Tibial nerve (tissue), 4 donors: ENCODE measurements at regions not wholly inside any gene's neighbourhood (a gene's known extent, or its start where the extent isn't known, plus 50 kb on each side); places are given as distances from the start of the nearest gene placed in this dataset.

Source experiments
- DNase-seq, 2 donors: peaks; one replicate each; pipeline ENCODE4 v3.0.0-alpha.2; 2019; ENCODE audit warnings: low spot score in 2 of 2
- H3K27ac ChIP-seq, 4 donors: fragments of 200-600 bp; sonication (generic) in 3 of 4; one replicate each; pipeline ENCODE4 v1.5.1; 2017 to 2019; ENCODE audit warnings: mild to moderate bottlenecking in 1 of 4
- H3K27me3 ChIP-seq, 2 donors: fragments of 200-600 bp; sonication (generic) in 1 of 2; one replicate each; pipeline versions ENCODE4 v1.5.1 to v1.6.0; 2017 to 2019
- H3K36me3 ChIP-seq, 3 donors: fragments of 200-600 bp; sonication (generic); one replicate each; pipeline ENCODE4 v1.5.1; 2018 to 2019
- H3K4me1 ChIP-seq, 4 donors: fragments of 200-600 bp; sonication (generic) in 3 of 4; one replicate each; pipeline ENCODE4 v1.5.1; 2017 to 2019
- H3K4me3 ChIP-seq, 4 donors: fragments of 200-600 bp; sonication (generic) in 3 of 4; one replicate each; pipeline ENCODE4 v1.5.1; 2017 to 2019; ENCODE audit warnings: mild to moderate bottlenecking in 1 of 4, moderate library complexity in 1 of 4
- H3K9me3 ChIP-seq, 4 donors: fragments of 200-600 bp; sonication (generic) in 3 of 4; one replicate each; pipeline ENCODE4 v1.5.1; 2017 to 2019
- EP300 ChIP-seq, 2 donors: sonication (generic); formaldehyde crosslinking; IDR thresholded peaks; one replicate each; pipeline ENCODE4 v1.6.1; 2017; ENCODE audit warnings: antibody characterized with exemption in 2 of 2, mild to moderate bottlenecking in 1 of 2
- POLR2A ChIP-seq, 2 donors: fragments of 450-650 bp; IDR thresholded peaks; one replicate each; pipeline ENCODE4 v1.6.1; 2017; ENCODE audit warnings: antibody characterized with exemption in 2 of 2, mild to moderate bottlenecking in 2 of 2, moderate library complexity in 2 of 2
- WGBS, 2 donors: methylation state at CpG; one replicate each; pipeline ENCODE4 v1.1.5; 2018; 5-methylcytosine and 5-hydroxymethylcytosine counted together
- TF ChIP-seq, protein P1 (sequence below), 5 experiments: fragments of 200-600 bp in 3 of 5; fragments of 450-650 bp in 2 of 5; sonication (generic) in 3 of 5; IDR thresholded peaks; one replicate each; pipeline ENCODE4 v1.5.1; 2016 to 2019; ENCODE audit warnings: antibody characterized with exemption in 5 of 5, mild to moderate bottlenecking in 3 of 5, moderate library complexity in 2 of 5

DNA sequence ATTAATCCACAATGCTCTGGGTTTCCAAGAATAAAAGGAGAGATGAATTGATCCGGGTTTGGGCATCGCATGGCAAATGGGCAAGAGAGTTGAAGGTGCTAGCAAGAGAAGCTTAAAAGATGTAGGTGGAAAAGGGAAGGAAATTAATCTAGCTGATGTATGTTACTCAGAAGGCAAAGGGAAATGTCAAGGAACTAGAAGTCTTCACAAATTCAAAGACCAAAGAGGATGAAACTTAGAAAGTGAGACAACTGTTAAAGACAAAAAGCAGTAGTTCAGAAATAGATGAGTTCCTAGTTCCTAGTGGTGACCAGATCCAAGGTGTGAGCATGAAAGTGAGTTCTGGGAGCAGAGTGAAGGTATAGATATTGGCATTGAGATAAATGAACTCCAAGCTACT is 228.3 kb downstream of the SEC23A start:
- no peak for DNase-seq
- Histone ChIP-seq H3K9me3 (no peaks in the 10 kb centered on the region), H3K27me3 (no peaks in the 10 kb centered on the region), H3K4me1 (peaks cover 0 to 14% (median 0%) of the 10 kb centered on the region in 4 donors), H3K27ac (no peak overlapping the region), H3K36me3 (no peaks in the 10 kb centered on the region), H3K4me3 (no peak overlapping the region)
- TF ChIP-seq EP300 (IDR thresholded peaks at IDR 0.05): no peak
- TF ChIP-seq POLR2A (IDR thresholded peaks at IDR 0.05): no peak
- TF ChIP-seq, protein P1, sequence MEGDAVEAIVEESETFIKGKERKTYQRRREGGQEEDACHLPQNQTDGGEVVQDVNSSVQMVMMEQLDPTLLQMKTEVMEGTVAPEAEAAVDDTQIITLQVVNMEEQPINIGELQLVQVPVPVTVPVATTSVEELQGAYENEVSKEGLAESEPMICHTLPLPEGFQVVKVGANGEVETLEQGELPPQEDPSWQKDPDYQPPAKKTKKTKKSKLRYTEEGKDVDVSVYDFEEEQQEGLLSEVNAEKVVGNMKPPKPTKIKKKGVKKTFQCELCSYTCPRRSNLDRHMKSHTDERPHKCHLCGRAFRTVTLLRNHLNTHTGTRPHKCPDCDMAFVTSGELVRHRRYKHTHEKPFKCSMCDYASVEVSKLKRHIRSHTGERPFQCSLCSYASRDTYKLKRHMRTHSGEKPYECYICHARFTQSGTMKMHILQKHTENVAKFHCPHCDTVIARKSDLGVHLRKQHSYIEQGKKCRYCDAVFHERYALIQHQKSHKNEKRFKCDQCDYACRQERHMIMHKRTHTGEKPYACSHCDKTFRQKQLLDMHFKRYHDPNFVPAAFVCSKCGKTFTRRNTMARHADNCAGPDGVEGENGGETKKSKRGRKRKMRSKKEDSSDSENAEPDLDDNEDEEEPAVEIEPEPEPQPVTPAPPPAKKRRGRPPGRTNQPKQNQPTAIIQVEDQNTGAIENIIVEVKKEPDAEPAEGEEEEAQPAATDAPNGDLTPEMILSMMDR (IDR thresholded peaks at IDR 0.05): no peak
- WGBS, 2 donors: 93 to 96% methylated on average over 2 of the region's 2 CpGs

DNA sequence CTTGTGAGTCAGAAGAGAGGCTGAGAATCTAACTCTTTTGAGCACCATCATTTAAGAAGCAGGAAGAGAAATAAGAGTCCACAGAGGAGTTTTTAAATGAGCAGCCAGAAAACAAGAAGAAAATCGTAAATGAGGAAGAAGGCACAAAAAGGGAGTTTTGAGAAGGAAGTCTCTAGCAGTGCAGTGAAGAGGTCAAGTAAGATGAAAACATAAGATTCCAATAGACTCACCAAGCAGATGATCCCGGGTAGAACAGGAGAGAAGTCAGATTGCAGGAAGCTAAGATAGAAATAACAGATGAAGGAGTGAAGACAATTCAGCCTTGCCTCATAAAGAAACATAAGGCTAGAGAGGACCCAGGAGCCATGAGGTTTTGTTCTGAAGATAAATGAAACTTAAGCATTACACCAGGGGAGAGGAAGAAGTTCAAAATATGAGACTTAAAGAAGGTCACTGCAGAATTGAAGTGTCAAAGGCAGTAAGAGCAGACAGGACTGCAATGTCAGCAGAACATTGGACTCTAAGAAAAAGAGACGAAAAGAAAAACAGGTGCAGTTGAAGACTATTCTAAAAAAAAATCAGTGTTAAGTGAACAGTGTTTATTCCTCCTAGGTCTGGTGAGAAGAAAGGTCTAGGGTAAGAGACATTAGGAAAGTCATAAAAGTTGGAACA is 229.0 kb downstream of the SEC23A start:
- Histone ChIP-seq H3K4me3 (no peak overlapping the region), H3K36me3 (no peaks in the 10 kb centered on the region), H3K4me1 (peaks cover 0 to 19% (median 0%) of the 10 kb centered on the region in 4 donors), H3K27me3 (no peaks in the 10 kb centered on the region), H3K27ac (no peak overlapping the region), H3K9me3 (no peaks in the 10 kb centered on the region)
- 58 to 62% methylated on average over 3 of the region's 3 CpGs for WGBS, 2 donors
- TF ChIP-seq POLR2A (IDR thresholded peaks at IDR 0.05): no peak
- no peak for TF ChIP-seq EP300 (IDR thresholded peaks at IDR 0.05)
- DNase-seq: no peak

DNA sequence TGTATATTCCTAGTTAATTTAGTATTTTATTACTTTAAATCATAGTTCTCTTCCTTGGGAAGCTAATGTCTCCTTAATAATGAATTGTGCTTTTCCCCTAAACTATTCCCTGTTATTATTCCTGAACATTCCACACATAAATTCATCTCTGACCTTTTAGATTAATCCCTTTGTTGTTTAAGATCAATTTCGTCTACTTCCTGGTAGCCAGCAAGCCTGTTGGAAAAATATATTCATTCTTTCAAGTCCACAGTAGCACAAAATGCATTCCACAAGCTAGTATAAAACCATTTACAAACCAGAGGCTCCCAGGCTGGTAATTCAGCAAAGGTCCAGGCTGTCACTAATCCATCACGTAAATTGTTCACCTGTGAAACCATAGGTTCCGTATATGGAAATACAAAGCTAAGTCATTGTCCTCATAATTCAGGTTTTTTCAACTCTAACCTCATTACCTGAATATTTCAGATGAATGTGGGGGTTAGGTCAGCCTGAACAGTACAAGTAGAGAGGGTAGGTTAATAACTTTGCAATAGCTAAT is 232.7 kb downstream of the SEC23A start:
- WGBS, 2 donors: 55 to 64% methylated on average over 3 of the region's 3 CpGs
- Histone ChIP-seq H3K27ac (no peak overlapping the region), H3K36me3 (no peaks in the 10 kb centered on the region), H3K4me3 (no peak overlapping the region), H3K4me1 (peaks cover 0 to 31% (median 0%) of the 10 kb centered on the region in 4 donors), H3K27me3 (no peaks in the 10 kb centered on the region), H3K9me3 (no peaks in the 10 kb centered on the region)
- no peak for TF ChIP-seq POLR2A (IDR thresholded peaks at IDR 0.05)
- no peak for TF ChIP-seq EP300 (IDR thresholded peaks at IDR 0.05)
- TF ChIP-seq, protein P1 (IDR thresholded peaks at IDR 0.05): no peak
- no peak for DNase-seq

DNA sequence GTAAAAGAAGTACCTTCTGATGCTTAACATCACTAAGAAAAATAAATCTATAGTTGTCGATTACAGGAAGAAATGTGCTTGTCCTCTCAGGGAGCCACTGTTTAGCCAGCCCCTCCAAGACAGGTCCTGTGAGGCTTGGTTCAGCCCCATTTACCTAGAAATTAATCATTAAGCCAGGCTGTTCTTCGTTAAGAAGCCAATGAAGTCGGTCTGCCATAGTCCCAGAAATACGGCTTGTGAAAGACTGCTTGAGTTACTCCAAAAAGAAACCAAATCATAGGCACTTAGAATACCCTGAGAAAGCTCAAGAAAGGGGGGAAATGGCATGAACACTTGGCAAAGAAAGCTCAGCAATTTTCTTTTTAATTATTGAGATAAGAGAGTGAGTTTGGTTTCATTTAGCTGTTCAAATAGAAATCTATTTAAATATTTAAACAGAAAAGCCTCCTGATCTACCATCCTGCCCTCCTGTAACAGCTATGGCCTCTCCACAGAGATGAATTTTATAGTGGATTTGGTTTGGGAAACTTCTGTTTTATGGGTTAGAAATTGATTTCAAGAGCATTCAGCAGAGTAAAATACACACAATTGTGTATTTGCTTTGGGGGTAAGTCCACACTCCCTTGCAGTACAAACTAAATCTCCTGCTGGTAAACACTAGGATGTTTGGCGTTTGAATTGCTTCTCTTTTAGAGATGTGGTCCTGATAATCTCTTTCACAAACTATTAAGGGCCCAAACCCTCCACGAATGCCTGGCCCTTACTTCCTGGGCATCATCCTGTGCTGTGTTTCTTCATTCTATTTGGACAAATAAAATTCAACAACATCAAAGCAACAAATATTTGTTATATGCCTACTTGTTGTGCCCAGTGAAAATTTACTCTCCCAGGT is 234.4 kb downstream of the SEC23A start:
- 63 to 71% methylated on average over 6 of the region's 6 CpGs for WGBS, 2 donors
- no peaks in the 10 kb centered on the region for H3K36me3 ChIP-seq
- no peak for DNase-seq
- H3K4me1 ChIP-seq: peaks cover 0 to 31% (median 0%) of the 10 kb centered on the region in 4 donors
- no peak overlapping the region for H3K4me3 ChIP-seq
- peak overlapping the region in 3 of 4 donors; percentile 5 to 60 (median 56) for H3K27ac ChIP-seq
- H3K27me3 ChIP-seq: no peaks in the 10 kb centered on the region
- peaks cover 0 to 1% (median 0%) of the 10 kb centered on the region in 4 donors for H3K9me3 ChIP-seq
- TF ChIP-seq POLR2A (IDR thresholded peaks at IDR 0.05): no peak
- TF ChIP-seq, protein P1 (IDR thresholded peaks at IDR 0.05): no peak
- TF ChIP-seq EP300 (IDR thresholded peaks at IDR 0.05): no peak

DNA sequence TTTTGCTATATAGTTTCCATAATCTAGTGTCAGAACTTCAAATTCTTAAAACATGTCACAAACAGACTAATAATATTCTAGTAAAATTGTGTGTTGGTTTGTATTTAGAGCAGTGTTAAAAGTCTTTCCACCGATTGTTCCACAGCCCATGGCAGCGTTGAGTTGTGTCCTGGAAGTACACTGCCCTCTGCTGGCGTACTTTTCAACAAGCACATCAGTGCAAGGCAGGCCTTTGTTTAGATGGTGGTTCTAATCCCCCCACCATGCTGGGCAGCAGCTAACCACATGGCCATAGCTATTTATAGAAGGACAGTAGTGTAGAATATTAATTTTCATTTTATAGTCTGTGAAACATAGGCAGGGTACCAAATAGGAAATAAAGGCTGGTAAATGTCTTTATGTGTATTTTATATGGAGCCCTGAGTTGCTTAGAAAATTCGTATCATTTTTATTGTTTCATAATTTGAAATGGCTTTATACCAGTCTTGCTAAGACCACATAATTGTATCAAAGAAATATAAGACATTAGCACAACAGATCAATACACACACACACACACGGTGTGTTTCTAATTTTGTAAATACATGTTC is 235.4 kb downstream of the SEC23A start:
- Histone ChIP-seq H3K36me3 (peaks cover 0 to 9% (median 0%) of the 10 kb centered on the region in 3 donors), H3K27ac (peak overlapping the region in 1 of 4 donors; percentile 56), H3K4me1 (peaks cover 0 to 31% (median 0%) of the 10 kb centered on the region in 4 donors), H3K4me3 (no peak overlapping the region), H3K27me3 (no peaks in the 10 kb centered on the region), H3K9me3 (peaks cover 0 to 9% (median 0%) of the 10 kb centered on the region in 4 donors)
- TF ChIP-seq, protein P1 (IDR thresholded peaks at IDR 0.05): peak; percentile 70 to 76 (median 73)
- TF ChIP-seq POLR2A (IDR thresholded peaks at IDR 0.05) (no peak), EP300 (IDR thresholded peaks at IDR 0.05) (no peak)
- peak; percentile 65 to 90 for DNase-seq
- 34 to 35% methylated on average over 5 of the region's 5 CpGs for WGBS, 2 donors
